HG03025 (cell line): ENCODE measurements at regions not wholly inside any gene's neighbourhood (a gene's known extent, or its start where the extent isn't known, plus 50 kb on each side); places are given as distances from the start of the nearest gene placed in this dataset.

Experiments
- ATAC-seq: cut with Tn5 transposase; IDR thresholded peaks from one replicate; pipeline ENCODE4 v1.9.1; 2021; ENCODE audit warnings: mild to moderate bottlenecking, moderate library complexity; ENCODE audit not compliant: unreplicated experiment, low FRiP score

- ATAC-seq, result no peak
Measured at GRCh38 chr7:117929237-117929636, 56.0 kb upstream of the CTTNBP2 start.

- ATAC-seq, result no peak
Measured at GRCh38 chr7:117931314-117931713, 58.1 kb upstream of the CTTNBP2 start.

- ATAC-seq, result no peak
Measured at GRCh38 chr7:117937049-117937752, 64.0 kb upstream of the CTTNBP2 start.

- no peak for ATAC-seq
Measured at GRCh38 chr7:117937753-117938483, 64.7 kb upstream of the CTTNBP2 start.

- no peak for ATAC-seq
Measured at GRCh38 chr7:117941138-117941810, 68.0 kb upstream of the CTTNBP2 start.

GRCh38 chr7:117942780-117943179, 69.5 kb upstream of the CTTNBP2 start:
- ATAC-seq, result no peak

- ATAC-seq, result no peak
Measured at GRCh38 chr7:117944886-117945285, 71.6 kb upstream of the CTTNBP2 start.

- ATAC-seq, result no peak
Measured at GRCh38 chr7:117946151-117946633, 73.0 kb upstream of the CTTNBP2 start.

- ATAC-seq, result no peak
Measured at GRCh38 chr7:117949232-117949631, 76.0 kb upstream of the CTTNBP2 start.

GRCh38 chr7:117950601-117951260, 77.5 kb upstream of the CTTNBP2 start:
- no peak for ATAC-seq

- no peak for ATAC-seq
Measured at GRCh38 chr7:117951285-117951684, 78.0 kb upstream of the CTTNBP2 start.

- ATAC-seq, result no peak
Measured at GRCh38 chr7:117951691-117952280, 78.5 kb upstream of the CTTNBP2 start.

- ATAC-seq, result no peak
Measured at GRCh38 chr7:117955046-117955445, 81.8 kb upstream of the CTTNBP2 start.

- ATAC-seq, result no peak
Measured at GRCh38 chr7:117960351-117960750, 87.1 kb upstream of the CTTNBP2 start.

- ATAC-seq, result no peak
Measured at GRCh38 chr7:117961235-117961634, 88.0 kb upstream of the CTTNBP2 start.

- ATAC-seq, result no peak
Measured at GRCh38 chr7:117962366-117962994, 89.2 kb upstream of the CTTNBP2 start.

GRCh38 chr7:117963264-117964197, 90.3 kb upstream of the CTTNBP2 start:
- ATAC-seq, result no peak

GRCh38 chr7:117970801-117971200, 97.6 kb upstream of the CTTNBP2 start:
- ATAC-seq, result no peak
